C4-2B (cell line): ENCODE measurements at regions not wholly inside any gene's neighbourhood (a gene's known extent, or its start where the extent isn't known, plus 50 kb on each side); places are given as distances from the start of the nearest gene placed in this dataset.

Experiments used
- CTCF ChIP-seq: fragments of 450-650 bp; conservative IDR thresholded peaks from 2 replicates; pipeline ENCODE4 v1.5.1; 2017; ENCODE audit warnings: mild to moderate bottlenecking
- ZFX ChIP-seq: fragments of 450-650 bp; IDR thresholded peaks from 2 replicates; pipeline ENCODE4 v1.6.1; 2017

GRCh38 chr13:89577301-89577700 is 1770.2 kb upstream of the MIR17HG start:
- 0 out of 2 replicates have a peak, but pooled peaks have one; percentile 4 for TF ChIP-seq CTCF
- no peak for TF ChIP-seq ZFX
